Fibroblast of lung (primary cell): ENCODE measurements at regions not wholly inside any gene's neighbourhood (a gene's known extent, or its start where the extent isn't known, plus 50 kb on each side); places are given as distances from the start of the nearest gene placed in this dataset.

Source experiments
- EZH2 ChIP-seq: IDR thresholded peaks from 2 replicates; pipeline ENCODE4 v1.5.1; 2012; ENCODE audit warnings: low read length, control low read depth, mild to moderate bottlenecking; ENCODE audit errors: missing control alignments
- TF ChIP-seq, protein P1 (sequence below), 2 donors: IDR thresholded peaks in 1 of 2; conservative IDR thresholded peaks in 1 of 2; 1 replicate in 1 of 2; 2 replicates in 1 of 2; pipeline ENCODE4 v1.5.1; 2011 to 2012; ENCODE audit warnings: low read length in 2 of 2, control low read depth in 1 of 2, inconsistent platforms in 1 of 2, low read depth in 1 of 2, mild to moderate bottlenecking in 1 of 2

DNA sequence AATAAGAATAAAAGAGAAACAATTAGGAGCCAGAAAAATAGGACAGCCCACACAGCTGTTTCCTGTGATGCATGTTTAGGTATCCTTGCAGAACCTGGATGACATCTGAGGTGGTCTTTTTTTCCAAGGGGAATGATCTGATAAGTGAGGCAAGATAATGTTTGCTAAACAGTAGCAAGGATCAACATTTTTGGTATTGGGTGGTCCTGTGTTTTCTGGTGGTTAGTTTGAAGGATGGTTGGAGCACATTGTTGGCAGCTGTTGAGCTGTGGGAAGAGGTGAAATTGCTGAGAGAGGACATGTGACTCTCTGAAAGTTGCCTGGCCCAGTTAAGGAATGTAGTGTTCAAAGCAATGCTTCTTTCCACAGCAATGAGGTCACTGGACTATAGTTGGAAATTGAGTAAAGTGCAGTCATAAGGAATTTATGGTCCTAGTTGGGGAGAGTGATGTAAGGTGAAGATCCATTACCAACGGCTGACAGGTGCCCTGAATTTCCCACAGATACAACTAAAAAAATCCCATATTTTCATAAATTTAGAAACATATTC is 270.2 kb upstream of the IMPG1 start:
- TF ChIP-seq, protein P1, sequence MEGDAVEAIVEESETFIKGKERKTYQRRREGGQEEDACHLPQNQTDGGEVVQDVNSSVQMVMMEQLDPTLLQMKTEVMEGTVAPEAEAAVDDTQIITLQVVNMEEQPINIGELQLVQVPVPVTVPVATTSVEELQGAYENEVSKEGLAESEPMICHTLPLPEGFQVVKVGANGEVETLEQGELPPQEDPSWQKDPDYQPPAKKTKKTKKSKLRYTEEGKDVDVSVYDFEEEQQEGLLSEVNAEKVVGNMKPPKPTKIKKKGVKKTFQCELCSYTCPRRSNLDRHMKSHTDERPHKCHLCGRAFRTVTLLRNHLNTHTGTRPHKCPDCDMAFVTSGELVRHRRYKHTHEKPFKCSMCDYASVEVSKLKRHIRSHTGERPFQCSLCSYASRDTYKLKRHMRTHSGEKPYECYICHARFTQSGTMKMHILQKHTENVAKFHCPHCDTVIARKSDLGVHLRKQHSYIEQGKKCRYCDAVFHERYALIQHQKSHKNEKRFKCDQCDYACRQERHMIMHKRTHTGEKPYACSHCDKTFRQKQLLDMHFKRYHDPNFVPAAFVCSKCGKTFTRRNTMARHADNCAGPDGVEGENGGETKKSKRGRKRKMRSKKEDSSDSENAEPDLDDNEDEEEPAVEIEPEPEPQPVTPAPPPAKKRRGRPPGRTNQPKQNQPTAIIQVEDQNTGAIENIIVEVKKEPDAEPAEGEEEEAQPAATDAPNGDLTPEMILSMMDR (conservative IDR thresholded peaks at IDR 0.05 in 1 of 2, IDR thresholded peaks at IDR 0.05 in 1 of 2; ENCODE audit: low read depth in 1 of 2, low read length in 2 of 2), result no peak
- no peak for TF ChIP-seq EZH2
